Astrocyte (in vitro differentiated cells and primary cell): ENCODE measurements at regions not wholly inside any gene's neighbourhood (a gene's known extent, or its start where the extent isn't known, plus 50 kb on each side); places are given as distances from the start of the nearest gene placed in this dataset.

Experiments
- EZH2 ChIP-seq: IDR thresholded peaks from 2 replicates; pipeline ENCODE4 v1.6.1; 2012; ENCODE audit warnings: mild to moderate bottlenecking, low read length, inconsistent platforms; ENCODE audit not compliant: insufficient read depth
- TF ChIP-seq, protein P1 (sequence below): IDR thresholded peaks from 2 replicates; pipeline ENCODE4 v1.5.1; 2011; ENCODE audit warnings: low read depth, mild to moderate bottlenecking, inconsistent platforms, low read length, moderate library complexity; ENCODE audit not compliant: insufficient read depth

DNA sequence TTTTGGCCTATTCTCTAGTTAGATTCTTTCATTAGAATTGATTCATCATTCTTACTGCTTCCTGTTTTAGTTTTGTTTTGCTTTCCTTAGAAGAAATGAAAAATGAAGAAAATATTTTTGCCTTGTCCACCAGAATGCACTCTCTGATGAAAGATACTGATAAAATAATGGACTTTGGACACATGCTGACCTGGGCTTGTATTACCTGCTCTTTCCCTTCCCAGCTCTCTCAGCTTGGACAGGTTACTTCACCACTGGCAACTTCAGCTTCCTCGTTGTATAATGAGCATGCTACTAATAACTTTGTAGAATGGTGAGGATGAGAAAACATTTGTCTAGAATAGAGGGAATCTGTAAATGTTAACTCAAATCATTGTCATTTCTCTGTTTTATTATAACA is 1468.1 kb upstream of the WWC1 start:
- TF ChIP-seq, protein P1, sequence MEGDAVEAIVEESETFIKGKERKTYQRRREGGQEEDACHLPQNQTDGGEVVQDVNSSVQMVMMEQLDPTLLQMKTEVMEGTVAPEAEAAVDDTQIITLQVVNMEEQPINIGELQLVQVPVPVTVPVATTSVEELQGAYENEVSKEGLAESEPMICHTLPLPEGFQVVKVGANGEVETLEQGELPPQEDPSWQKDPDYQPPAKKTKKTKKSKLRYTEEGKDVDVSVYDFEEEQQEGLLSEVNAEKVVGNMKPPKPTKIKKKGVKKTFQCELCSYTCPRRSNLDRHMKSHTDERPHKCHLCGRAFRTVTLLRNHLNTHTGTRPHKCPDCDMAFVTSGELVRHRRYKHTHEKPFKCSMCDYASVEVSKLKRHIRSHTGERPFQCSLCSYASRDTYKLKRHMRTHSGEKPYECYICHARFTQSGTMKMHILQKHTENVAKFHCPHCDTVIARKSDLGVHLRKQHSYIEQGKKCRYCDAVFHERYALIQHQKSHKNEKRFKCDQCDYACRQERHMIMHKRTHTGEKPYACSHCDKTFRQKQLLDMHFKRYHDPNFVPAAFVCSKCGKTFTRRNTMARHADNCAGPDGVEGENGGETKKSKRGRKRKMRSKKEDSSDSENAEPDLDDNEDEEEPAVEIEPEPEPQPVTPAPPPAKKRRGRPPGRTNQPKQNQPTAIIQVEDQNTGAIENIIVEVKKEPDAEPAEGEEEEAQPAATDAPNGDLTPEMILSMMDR: no peak
- no peak for TF ChIP-seq EZH2
